Calu3 (cell line): ENCODE measurements at regions not wholly inside any gene's neighbourhood (a gene's known extent, or its start where the extent isn't known, plus 50 kb on each side); places are given as distances from the start of the nearest gene placed in this dataset.

Experiments
- BruUV-seq: library from RNA; stranded (reverse); fragments of 400-500 nt; replicated peaks from 2 replicates; lab custom pipeline; 2021; lab: Mats Ljungman, UMichigan
- CTCF ChIA-PET: fragments of 300-600 bp; sonication (Branson Sonifier 250); formaldehyde crosslinking; loops from one replicate; lab custom pipeline; 2022; ENCODE audit warnings: antibody characterized with exemption; lab: Charles Lee
- DNase-seq: peaks from one replicate; pipeline ENCODE4 v3.0.0; 2022
- H3K27ac Mint-ChIP-seq: one replicate; pipeline ENCODE4 v1.8.0; 2022; ENCODE audit warnings: mixed read lengths; ENCODE audit not compliant: unreplicated experiment
- H3K27me3 Mint-ChIP-seq: one replicate; pipeline ENCODE4 v1.8.0; 2022; ENCODE audit warnings: mixed read lengths; ENCODE audit not compliant: unreplicated experiment
- H3K36me3 Mint-ChIP-seq: one replicate; pipeline ENCODE4 v1.8.0; 2022; ENCODE audit warnings: mild to moderate bottlenecking, moderate library complexity, mixed read lengths; ENCODE audit not compliant: insufficient read depth, unreplicated experiment
- H3K4me1 Mint-ChIP-seq: one replicate; pipeline ENCODE4 v1.8.0; 2022; ENCODE audit warnings: mild to moderate bottlenecking, low read depth, mixed read lengths; ENCODE audit not compliant: unreplicated experiment
- H3K4me3 Mint-ChIP-seq: one replicate; pipeline ENCODE4 v1.8.0; 2022; ENCODE audit warnings: mild to moderate bottlenecking, low read depth, moderate library complexity, mixed read lengths; ENCODE audit not compliant: unreplicated experiment
- H3K9me3 Mint-ChIP-seq: one replicate; pipeline ENCODE4 v1.8.0; 2022; ENCODE audit warnings: low read depth, mixed read lengths; ENCODE audit not compliant: unreplicated experiment
- CTCF ChIP-seq: fragments of 200-600 bp; IDR thresholded peaks from one replicate; pipeline ENCODE4 v1.8.0; 2022; ENCODE audit warnings: antibody characterized with exemption; ENCODE audit not compliant: unreplicated experiment
- intact Hi-C: fragments of 100-400 bp; cut with micrococcal nuclease; formaldehyde crosslinking; loops from one replicate; pipeline ENCODE4 v1.10.0; 2022; ENCODE audit not compliant: unreplicated experiment

- intact Hi-C loops, result no loop called here
- H3K36me3 Mint-ChIP-seq, result no peaks in the 10 kb centered on the region
- H3K4me3 Mint-ChIP-seq, result no peak overlapping the region
- CTCF ChIA-PET, result interaction anchor here (0.5 kb wide), 1 partner anchor 17 kb away, joined by 6 read pairs; no protein-coding TSS in a partner anchor
- H3K4me1 Mint-ChIP-seq, result no peaks in the 10 kb centered on the region
- no peak overlapping the region for H3K27ac Mint-ChIP-seq
- H3K27me3 Mint-ChIP-seq, result peaks cover 76% of the 10 kb centered on the region
- no peak for TF ChIP-seq CTCF
- no TSS peak for BruUV-seq
- H3K9me3 Mint-ChIP-seq, result no peaks in the 10 kb centered on the region
- DNase-seq, result no peak
Measured at GRCh38 chr11:116651737-116652237, 121.0 kb downstream of the BUD13 start.

GRCh38 chr11:116651098-116651736 lies 121.6 kb downstream of the BUD13 start:
- intact Hi-C loops, result no loop called here
- BruUV-seq, result no TSS peak
- no peak for TF ChIP-seq CTCF
- Mint-ChIP-seq H3K9me3 (no peaks in the 10 kb centered on the region), H3K36me3 (no peaks in the 10 kb centered on the region), H3K4me3 (no peak overlapping the region), H3K27me3 (peaks cover 80% of the 10 kb centered on the region), H3K4me1 (no peaks in the 10 kb centered on the region), H3K27ac (no peak overlapping the region)
- no peak for DNase-seq
- CTCF ChIA-PET, result interaction anchor here (1.1 kb wide), 1 partner anchor 139 kb away, joined by 3 read pairs; no protein-coding TSS in a partner anchor

DNA sequence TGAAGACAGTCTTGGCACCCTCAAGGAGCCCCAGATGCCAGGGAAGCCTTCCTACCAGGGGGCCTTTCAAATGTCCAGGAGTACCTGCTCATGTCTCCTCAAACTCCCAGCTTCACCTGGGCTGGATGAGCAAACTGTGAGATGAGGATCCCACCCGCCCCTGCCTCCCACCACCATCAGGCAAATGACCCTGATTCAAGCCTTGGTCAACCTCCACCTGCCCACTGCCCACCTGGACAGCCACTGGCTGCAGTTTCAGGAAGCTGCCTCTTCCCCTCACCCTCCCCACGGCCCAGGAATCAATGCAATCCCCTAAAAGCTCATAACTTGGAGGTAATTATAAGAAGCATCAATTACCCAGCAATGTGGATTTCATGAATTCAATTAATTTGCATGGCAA lies 122.7 kb downstream of the BUD13 start:
- Mint-ChIP-seq H3K27me3 (peaks cover 79% of the 10 kb centered on the region), H3K4me3 (no peak overlapping the region), H3K4me1 (no peaks in the 10 kb centered on the region), H3K36me3 (no peaks in the 10 kb centered on the region), H3K27ac (no peak overlapping the region), H3K9me3 (no peaks in the 10 kb centered on the region)
- intact Hi-C loops, result no loop called here
- CTCF ChIA-PET, result interaction anchor here (1.1 kb wide), 1 partner anchor 137 kb away, joined by 3 read pairs; no protein-coding TSS in a partner anchor
- BruUV-seq, result no TSS peak
- TF ChIP-seq CTCF, result no peak
- no peak for DNase-seq

- BruUV-seq, result no TSS peak
- no peak for TF ChIP-seq CTCF
- H3K36me3 Mint-ChIP-seq, result no peaks in the 10 kb centered on the region
- peaks cover 79% of the 10 kb centered on the region for H3K27me3 Mint-ChIP-seq
- no peak for DNase-seq
- H3K9me3 Mint-ChIP-seq, result no peaks in the 10 kb centered on the region
- intact Hi-C loops, result no loop called here
- no peak overlapping the region for H3K4me3 Mint-ChIP-seq
- no peak overlapping the region for H3K27ac Mint-ChIP-seq
- CTCF ChIA-PET, result no interaction called here
- H3K4me1 Mint-ChIP-seq, result no peaks in the 10 kb centered on the region
Measured at GRCh38 chr11:116649268-116649667, 123.5 kb downstream of the BUD13 start.
